IMR-90 (cell line): ENCODE measurements at regions not wholly inside any gene's neighbourhood (a gene's known extent, or its start where the extent isn't known, plus 50 kb on each side); places are given as distances from the start of the nearest gene placed in this dataset.

ENCODE experiments used
- ATAC-seq: fragments of 200-7000 bp; cut with Tn5 transposase; 2 replicates; pipeline ENCODE4 v1.9.1; 2020; ENCODE audit warnings: low read depth, mild to moderate bottlenecking, moderate library complexity
- BruUV-seq: library from RNA; stranded (reverse); fragments of 400-500 nt; replicated peaks from 2 replicates; lab custom pipeline; 2021; lab: Mats Ljungman, UMichigan
- CTCF ChIA-PET: fragments of 300-600 bp; formaldehyde crosslinking; extraction: SDS; loops from one replicate; lab custom pipeline; 2021; ENCODE audit warnings: antibody characterized with exemption; lab: Yijun Ruan, JAX
- POLR2A ChIA-PET: fragments of 300-600 bp; sonication (Branson Sonifier 250); formaldehyde crosslinking; loops from one replicate; lab custom pipeline; 2022; ENCODE audit warnings: antibody characterized with exemption; ENCODE audit not compliant: unreplicated experiment; lab: Charles Lee
- DNase-seq: peaks from one replicate; pipeline ENCODE4 v3.0.0; 2013
- H2AFZ ChIP-seq: replicated peaks from 2 replicates; pipeline ENCODE3; 2013; ENCODE audit warnings: low read length, mild to moderate bottlenecking; ENCODE audit not compliant: poor library complexity
- H2AK5ac ChIP-seq: 2 replicates; pipeline ENCODE4 v1.6.1; 2013; ENCODE audit warnings: low read depth, low read length, inconsistent platforms
- H2AK9ac ChIP-seq: replicated peaks from 2 replicates; pipeline ENCODE3; 2013; ENCODE audit warnings: mild to moderate bottlenecking, low read depth, low read length, moderate library complexity; ENCODE audit not compliant: poor library complexity
- H2BK120ac ChIP-seq: 2 replicates; pipeline ENCODE4 v1.6.1; 2013; ENCODE audit warnings: low read depth, low read length, inconsistent platforms
- H2BK15ac ChIP-seq: 3 replicates; pipeline ENCODE4 v1.6.1; 2013; ENCODE audit warnings: low read depth, low read length, inconsistent platforms
- H2BK20ac ChIP-seq: 2 replicates; pipeline ENCODE4 v1.6.1; 2013; ENCODE audit warnings: low read depth, mild to moderate bottlenecking, inconsistent platforms, low read length, moderate library complexity
- H2BK5ac ChIP-seq: 2 replicates; pipeline ENCODE4 v1.6.1; 2013; ENCODE audit warnings: mild to moderate bottlenecking, low read depth, low read length, inconsistent platforms; ENCODE audit not compliant: poor library complexity, severe bottlenecking
- H3K14ac ChIP-seq: replicated peaks from 2 replicates; pipeline ENCODE4 v1.6.1; 2013; ENCODE audit warnings: low read depth, low read length, inconsistent platforms
- H3K18ac ChIP-seq: 2 replicates; pipeline ENCODE4 v1.6.1; 2013; ENCODE audit warnings: low read depth, low read length, control low read depth
- H3K23ac ChIP-seq: 2 replicates; pipeline ENCODE4 v1.6.1; 2013; ENCODE audit warnings: low read depth, low read length, inconsistent platforms
- H3K27ac ChIP-seq: 2 replicates; pipeline ENCODE4 v1.5.1; 2013; ENCODE audit warnings: mild to moderate bottlenecking, control low read depth, low read length; ENCODE audit not compliant: insufficient read depth
- H3K27me3 ChIP-seq: 2 replicates; pipeline ENCODE4 v1.6.1; 2013; ENCODE audit warnings: low read length; ENCODE audit not compliant: control insufficient read depth, insufficient read depth
- H3K36me3 ChIP-seq: 2 replicates; pipeline ENCODE4 v1.6.1; 2013; ENCODE audit warnings: low read length, mixed read lengths; ENCODE audit not compliant: control insufficient read depth, insufficient read depth
- H3K4ac ChIP-seq: 2 replicates; pipeline ENCODE4 v1.6.1; 2013; ENCODE audit warnings: low read depth, low read length, inconsistent platforms
- H3K4me1 ChIP-seq: 2 replicates; pipeline ENCODE4 v1.6.1; 2013; ENCODE audit warnings: low read length, mixed read lengths; ENCODE audit not compliant: control insufficient read depth, insufficient read depth
- H3K4me2 ChIP-seq: 2 replicates; pipeline ENCODE4 v1.6.1; 2013; ENCODE audit warnings: low read depth, mild to moderate bottlenecking, control low read depth, low read length, moderate library complexity
- H3K4me3 ChIP-seq: 2 replicates; pipeline ENCODE4 v1.5.1; 2013; ENCODE audit warnings: low read depth, mild to moderate bottlenecking, control low read depth, low read length, moderate library complexity; ENCODE audit not compliant: insufficient read depth
- H3K56ac ChIP-seq: 2 replicates; pipeline ENCODE4 v1.6.1; 2013; ENCODE audit warnings: low read length, inconsistent platforms; ENCODE audit not compliant: insufficient read depth; ENCODE audit errors: extremely low read depth
- H3K79me1 ChIP-seq, 2 experiments: 2 replicates each; pipeline ENCODE4 v1.6.1; 2013; ENCODE audit warnings: low read length in 2 of 2, inconsistent platforms in 1 of 2, low read depth in 1 of 2
- H3K9ac ChIP-seq: 2 replicates; pipeline ENCODE4 v1.6.1; 2013; ENCODE audit warnings: low read depth, low read length, control low read depth
- H3K9me1 ChIP-seq: 2 replicates; pipeline ENCODE4 v1.6.1; 2013; ENCODE audit warnings: low read length, inconsistent platforms; ENCODE audit not compliant: insufficient read depth
- H3K9me3 ChIP-seq: 2 replicates; pipeline ENCODE4 v1.6.1; 2013; ENCODE audit warnings: low read length; ENCODE audit not compliant: control insufficient read depth, insufficient read depth
- H4K20me1 ChIP-seq: 2 replicates; pipeline ENCODE4 v1.6.1; 2013; ENCODE audit warnings: low read length, inconsistent platforms; ENCODE audit not compliant: insufficient read depth
- H4K5ac ChIP-seq: 2 replicates; pipeline ENCODE4 v1.6.1; 2013; ENCODE audit warnings: mild to moderate bottlenecking, low read depth, low read length, control low read depth
- H4K8ac ChIP-seq, 2 experiments: 2 replicates each; pipeline ENCODE4 v1.6.1; 2013; ENCODE audit warnings: low read depth in 2 of 2, low read length in 2 of 2, control low read depth in 1 of 2, inconsistent platforms in 1 of 2
- H4K91ac ChIP-seq: 2 replicates; pipeline ENCODE4 v1.6.1; 2013; ENCODE audit warnings: low read depth, low read length, inconsistent platforms; ENCODE audit not compliant: insufficient read depth
- BHLHE40 ChIP-seq: fragments of 150-350 bp; IDR thresholded peaks from 2 replicates; pipeline ENCODE4 v1.6.1; 2016; ENCODE audit warnings: mild to moderate bottlenecking, low read depth, low read length
- CEBPB ChIP-seq: IDR thresholded peaks from 2 replicates; pipeline ENCODE4 v1.6.1; 2012; ENCODE audit warnings: low read depth, low read length, improper control_type of control experiment
- CHD1 ChIP-seq: IDR thresholded peaks from 2 replicates; pipeline ENCODE4 v1.6.1; 2012; ENCODE audit warnings: low read depth, low read length, improper control_type of control experiment
- CTCF ChIP-seq: conservative IDR thresholded peaks from 2 replicates; pipeline ENCODE4 v1.5.1; 2012; ENCODE audit warnings: mild to moderate bottlenecking, low read depth, low read length, improper control_type of control experiment
- ELK1 ChIP-seq: fragments of 150-350 bp; IDR thresholded peaks from 2 replicates; pipeline ENCODE4 v1.6.1; 2016; ENCODE audit warnings: low read depth, mild to moderate bottlenecking, low read length, moderate library complexity, borderline replicate concordance
- FOS ChIP-seq: fragments of 150-350 bp; IDR thresholded peaks from 2 replicates; pipeline ENCODE4 v1.6.1; 2016; ENCODE audit warnings: low read depth, low read length
- MAFK ChIP-seq: IDR thresholded peaks from 2 replicates; pipeline ENCODE4 v1.6.1; 2012; ENCODE audit warnings: low read depth, low read length, improper control_type of control experiment
- MAZ ChIP-seq: IDR thresholded peaks from 2 replicates; pipeline ENCODE4 v1.6.1; 2012; ENCODE audit warnings: low read depth, mild to moderate bottlenecking, low read length, improper control_type of control experiment, moderate library complexity, borderline replicate concordance
- MXI1 ChIP-seq: IDR thresholded peaks from 2 replicates; pipeline ENCODE4 v1.6.1; 2012; ENCODE audit warnings: low read depth, mild to moderate bottlenecking, low read length, moderate library complexity, borderline replicate concordance
- NFE2L2 ChIP-seq: fragments of 150-350 bp; IDR thresholded peaks from 2 replicates; pipeline ENCODE4 v1.6.1; 2016; ENCODE audit warnings: low read depth, mild to moderate bottlenecking, low read length
- POLR2A ChIP-seq: IDR thresholded peaks from 2 replicates; pipeline ENCODE4 v1.6.1; 2012; ENCODE audit warnings: mild to moderate bottlenecking, low read depth, low read length
- RAD21 ChIP-seq: IDR thresholded peaks from 2 replicates; pipeline ENCODE4 v1.6.1; 2012; ENCODE audit warnings: low read length, improper control_type of control experiment
- RCOR1 ChIP-seq: IDR thresholded peaks from 2 replicates; pipeline ENCODE4 v1.6.1; 2012; ENCODE audit warnings: mild to moderate bottlenecking, low read length, improper control_type of control experiment; ENCODE audit not compliant: insufficient replicate concordance
- RFX5 ChIP-seq: IDR thresholded peaks from 2 replicates; pipeline ENCODE4 v1.8.0; 2012; ENCODE audit warnings: low read depth, mild to moderate bottlenecking, low read length, moderate library complexity
- SMC3 ChIP-seq: fragments of 150-350 bp; IDR thresholded peaks from 2 replicates; pipeline ENCODE4 v1.6.1; 2016; ENCODE audit warnings: low read depth, mild to moderate bottlenecking, antibody characterized with exemption, low read length, moderate library complexity
- USF2 ChIP-seq: fragments of 150-350 bp; IDR thresholded peaks from 2 replicates; pipeline ENCODE4 v1.6.1; 2017; ENCODE audit warnings: mild to moderate bottlenecking, antibody characterized with exemption, low read length, low read depth
- WGBS, 2 experiments: methylation state at CpG; one replicate each; pipeline versions ENCODE4 v1.1.5 to v1.1.7; 2013; ENCODE audit warnings: missing lambda C conversion rate in 2 of 2; ENCODE audit not compliant: insufficient read length in 1 of 2; ENCODE audit errors: extremely low coverage in 2 of 2; 5-methylcytosine and 5-hydroxymethylcytosine counted together
- dilution Hi-C: fragments of 300-500 bp; cut with HindIII; formaldehyde crosslinking; loops from one replicate; pipeline ENCODE4 v1.14.3; 2018; ENCODE audit warnings: low sequenced_read_pairs; ENCODE audit not compliant: unreplicated experiment
- in situ Hi-C: fragments of 300-500 bp; cut with MboI; formaldehyde crosslinking; loops from 3 replicates; pipeline ENCODE4 v1.14.3; 2019; ENCODE audit warnings: low sequenced_read_pairs, inconsistent platforms, mixed read lengths
- intact Hi-C: fragments of 100-400 bp; cut with micrococcal nuclease; formaldehyde crosslinking; loops from 2 replicates; pipeline ENCODE4 v1.10.0; 2022

GRCh38 chr16:49140618-49141017, 141.0 kb downstream of the CBLN1 start:
- intact Hi-C loops (no loop called here), in situ Hi-C loops (no loop called here), dilution Hi-C loops (no loop called here)
- Histone ChIP-seq H3K9me3 (no peaks in the 10 kb centered on the region), H3K36me3 (no peaks in the 10 kb centered on the region), H2BK20ac (no peak overlapping the region), H4K20me1 (no peaks in the 10 kb centered on the region), H3K9me1 (no peaks in the 10 kb centered on the region), H3K4me2 (no peak overlapping the region), H3K56ac (no peak overlapping the region), H2BK120ac (no peak overlapping the region), H3K18ac (no peak overlapping the region), H4K91ac (no peak overlapping the region), H3K79me1 (no peaks in the 10 kb centered on the region), H3K4me1 (no peaks in the 10 kb centered on the region), H2AK5ac (no peak overlapping the region), H2BK15ac (no peak overlapping the region), H4K8ac (no peak overlapping the region), H3K9ac (no peak overlapping the region), H3K4me3 (no peak overlapping the region), H3K27ac (no peak overlapping the region), H3K23ac (no peak overlapping the region), H2AFZ (no peak overlapping the region), H3K14ac (no peak overlapping the region), H2BK5ac (no peak overlapping the region), H3K27me3 (no peaks in the 10 kb centered on the region), H3K4ac (no peak overlapping the region), H4K5ac (no peak overlapping the region), H2AK9ac (no peak overlapping the region)
- no peak for DNase-seq
- no TSS peak for BruUV-seq
- no peak for TF ChIP-seq ELK1
- TF ChIP-seq MAFK = no peak
- no peak for TF ChIP-seq MAZ
- TF ChIP-seq RFX5 = no peak
- no peak for TF ChIP-seq MXI1
- no peak for TF ChIP-seq RAD21
- TF ChIP-seq CTCF = no peak
- TF ChIP-seq USF2 = no peak
- no peak for TF ChIP-seq SMC3
- TF ChIP-seq CEBPB = no peak
- TF ChIP-seq FOS = no peak
- TF ChIP-seq POLR2A = no peak
- no peak for TF ChIP-seq NFE2L2
- TF ChIP-seq RCOR1 = no peak
- no peak for TF ChIP-seq BHLHE40
- no peak for TF ChIP-seq CHD1
- WGBS, 2 experiments = 0% methylated on average over 1 of the region's 5 CpGs; no CpG with 5 or more reads in 1 of the 2 experiments
- CTCF ChIA-PET = no interaction called here
- no peak for ATAC-seq
- POLR2A ChIA-PET = no interaction called here
